ENCODE measurements at regions not wholly inside any gene's neighbourhood (a gene's known extent, or its start where the extent isn't known, plus 50 kb on each side); places are given as distances from the start of the nearest gene placed in this dataset.
A peak's percentile ranks its signal among the peaks of the same experiment; 100 is the strongest.

GRCh38 chr14:53858345-53858684 is 98.3 kb downstream of the BMP4 start:
- peak; percentile 7 for FAIRE-seq
- Histone ChIP-seq H3K9me3 (no peaks in the 10 kb centered on the region), H3K27ac (no peak overlapping the region), H3K4me1 (peaks cover 20% of the 10 kb centered on the region), H3K4me3 (no peak overlapping the region), H3K4me2 (no peak overlapping the region)
- ChIA-PET POLR2A (no interaction called here), CTCF (interaction anchor here (1.3 kb wide), 1 partner anchor 10 kb away, joined by 3 read pairs; no protein-coding TSS in a partner anchor)
- no peak for DNase-seq (ENCODE audit: low read depth in 1 of 2, low spot score in 1 of 2)
- TF ChIP-seq CHD2 (IDR thresholded peaks at IDR 0.05; ENCODE audit: low read length, partially characterized antibody) (no peak), ZNF302 (CRISPR knock-in tag; IDR thresholded peaks at IDR 0.05) (no peak), HOXA7 (CRISPR knock-in tag; IDR thresholded peaks at IDR 0.05) (no peak), REST (IDR thresholded peaks at IDR 0.05) (no peak), CBX2 (IDR thresholded peaks at IDR 0.05; ENCODE audit: borderline replicate concordance, low read depth) (no peak), KDM1A (IDR thresholded peaks at IDR 0.05; ENCODE audit: low read depth) (no peak), NR3C1 (IDR thresholded peaks at IDR 0.05) (no peak), EHF (CRISPR knock-in tag; IDR thresholded peaks at IDR 0.05) (no peak), POLR2A (IDR thresholded peaks at IDR 0.05; ENCODE audit: low read length) (no peak)
- ATAC-seq = no peak
- 26% methylated on average over 1 of the region's 1 CpG for WGBS (ENCODE audit: missing lambda C conversion rate)

- no peak for TF ChIP-seq BHLHE40 (IDR thresholded peaks at IDR 0.05; ENCODE audit: low read depth, low read length)
- no peak for TF ChIP-seq ATOH8 (CRISPR knock-in tag; IDR thresholded peaks at IDR 0.05; ENCODE audit: low read depth)
- TF ChIP-seq RAD21 (conservative IDR thresholded peaks at IDR 0.05 in 1 of 2, IDR thresholded peaks at IDR 0.05 in 1 of 2) = no peak
- TF ChIP-seq MAX (IDR thresholded peaks at IDR 0.05) = no peak
- no peak for TF ChIP-seq POLR2AphosphoS2 (conservative IDR thresholded peaks at IDR 0.05; ENCODE audit: low read length)
- no peak for TF ChIP-seq JUN (IDR thresholded peaks at IDR 0.05)
- no peak for TF ChIP-seq HES2 (IDR thresholded peaks at IDR 0.05)
- TF ChIP-seq KDM1A (IDR thresholded peaks at IDR 0.05; ENCODE audit: low read depth) = no peak
- no peak for TF ChIP-seq ESRRA (IDR thresholded peaks at IDR 0.05; ENCODE audit: borderline replicate concordance, low read length)
- TF ChIP-seq BCL3 (IDR thresholded peaks at IDR 0.05) = no peak
- TF ChIP-seq ZC3H11A (IDR thresholded peaks at IDR 0.05) = no peak
- TF ChIP-seq HMGXB4 (CRISPR knock-in tag; IDR thresholded peaks at IDR 0.05; ENCODE audit: borderline replicate concordance) = no peak
- TF ChIP-seq HOXA7 (CRISPR knock-in tag; IDR thresholded peaks at IDR 0.05) = no peak
- TF ChIP-seq EHF (CRISPR knock-in tag; IDR thresholded peaks at IDR 0.05) = no peak
- no peak for TF ChIP-seq KDM5A (IDR thresholded peaks at IDR 0.05)
- no peak for TF ChIP-seq CHD2 (IDR thresholded peaks at IDR 0.05; ENCODE audit: low read length, partially characterized antibody)
- no peak for TF ChIP-seq SMC3 (IDR thresholded peaks at IDR 0.05)
- no peak for TF ChIP-seq RFX5 (IDR thresholded peaks at IDR 0.05)
- TF ChIP-seq CBX8 (IDR thresholded peaks at IDR 0.05) = no peak
- Histone ChIP-seq H3K9me3 (no peaks in the 10 kb centered on the region), H3K27ac (no peak overlapping the region), H3K4me3 (no peak overlapping the region), H3K4me2 (no peak overlapping the region), H3K4me1 (peaks cover 20% of the 10 kb centered on the region)
- no peak for ATAC-seq
- DNase-seq (ENCODE audit: low read depth in 1 of 2, low spot score in 1 of 2) = no peak
- POLR2A ChIA-PET = no interaction called here
- FAIRE-seq = no peak
- 73% methylated on average over 5 of the region's 5 CpGs for WGBS (ENCODE audit: missing lambda C conversion rate)
- CTCF ChIA-PET = interaction anchor here (0.6 to 1.3 kb wide), 2 partner anchors 11 to 14 kb away, joined by 3 read pairs; no protein-coding TSS in a partner anchor
Measured at GRCh38 chr14:53857625-53858344, 98.8 kb downstream of the BMP4 start.

Measured in A549 (cell line).